HL-60 (cell line): ENCODE measurements at regions not wholly inside any gene's neighbourhood (a gene's known extent, or its start where the extent isn't known, plus 50 kb on each side); places are given as distances from the start of the nearest gene placed in this dataset.

Experiments
- CTCF ChIP-seq: IDR thresholded peaks from one replicate; pipeline ENCODE4 v1.5.1; 2011; ENCODE audit warnings: low read length, control low read depth, inconsistent platforms; ENCODE audit not compliant: insufficient read depth
- GABPA ChIP-seq: IDR thresholded peaks from 2 replicates; pipeline ENCODE4 v1.6.1; 2012; ENCODE audit warnings: low read depth
- POLR2AphosphoS5 ChIP-seq: IDR thresholded peaks from 2 replicates; pipeline ENCODE4 v1.6.1; 2012; ENCODE audit warnings: low read depth
- REST ChIP-seq: IDR thresholded peaks from 2 replicates; pipeline ENCODE4 v1.6.1; 2012; ENCODE audit warnings: low read depth; ENCODE audit not compliant: insufficient replicate concordance
- SPI1 ChIP-seq: IDR thresholded peaks from 2 replicates; pipeline ENCODE4 v1.6.1; 2012; ENCODE audit warnings: low read depth, mild to moderate bottlenecking, borderline replicate concordance

DNA sequence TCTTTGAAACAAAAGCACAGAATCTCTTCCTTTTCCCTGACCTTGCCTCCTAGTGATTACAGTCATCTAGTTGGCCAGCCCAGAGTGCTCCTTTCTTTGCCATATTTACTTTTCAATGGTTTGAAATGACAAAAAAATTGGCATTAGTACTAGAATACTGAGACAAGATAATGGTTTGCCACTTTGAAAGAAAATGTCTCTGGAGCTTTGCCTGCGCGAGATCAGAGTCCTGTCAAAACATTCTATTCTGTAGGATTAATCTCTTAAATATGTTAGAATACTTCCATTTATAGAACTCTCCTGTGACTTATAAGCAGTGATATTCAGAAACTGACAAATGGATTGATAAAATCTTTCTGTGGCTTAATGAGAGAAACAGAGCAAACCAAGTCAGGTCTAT lies 484.0 kb upstream of the IZUMO3 start:
- TF ChIP-seq CTCF (no peak), POLR2AphosphoS5 (no peak), REST (no peak), GABPA (no peak), SPI1 (no peak)
